Stimulated activated CD8-positive, alpha-beta memory T cell treated with anti-CD3 and anti-CD28 coated beads, Interleukin-15, amount 100 ng/mL, for 1 hour (primary cell): ENCODE measurements at regions not wholly inside any gene's neighbourhood (a gene's known extent, or its start where the extent isn't known, plus 50 kb on each side); places are given as distances from the start of the nearest gene placed in this dataset.
"Not testable (repeated sequence)": the region's sequence is repeated elsewhere in the genome, so short reads cannot be mapped to it uniquely, and the experiment has no call there.

Experiments used
- DNase-seq: peaks from one replicate; pipeline ENCODE4 v3.0.0-alpha.2; 2020; ENCODE audit warnings: low read depth

GRCh38 chr1:143839182-143839581 lies 132.6 kb downstream of the FAM72C start:
- DNase-seq, result not testable (repeated sequence)

DNA sequence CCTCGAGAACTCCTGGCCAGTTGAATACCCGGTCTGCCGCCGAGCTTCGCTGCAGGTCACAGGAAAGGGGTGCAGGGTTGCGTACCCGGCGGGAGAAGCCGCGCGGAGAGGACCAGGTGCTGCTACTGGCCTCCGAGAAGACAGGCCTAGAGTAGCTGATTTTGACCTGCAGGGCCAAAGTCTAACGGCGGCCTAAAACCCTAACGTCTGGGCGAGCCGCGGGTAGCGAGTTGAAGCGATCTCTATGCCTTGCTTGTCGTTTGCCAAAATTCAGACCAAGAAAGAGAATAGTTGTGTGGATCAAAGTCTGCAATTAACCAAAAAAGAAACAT lies 133.2 kb downstream of the FAM72C start:
- not testable (repeated sequence) for DNase-seq

DNA sequence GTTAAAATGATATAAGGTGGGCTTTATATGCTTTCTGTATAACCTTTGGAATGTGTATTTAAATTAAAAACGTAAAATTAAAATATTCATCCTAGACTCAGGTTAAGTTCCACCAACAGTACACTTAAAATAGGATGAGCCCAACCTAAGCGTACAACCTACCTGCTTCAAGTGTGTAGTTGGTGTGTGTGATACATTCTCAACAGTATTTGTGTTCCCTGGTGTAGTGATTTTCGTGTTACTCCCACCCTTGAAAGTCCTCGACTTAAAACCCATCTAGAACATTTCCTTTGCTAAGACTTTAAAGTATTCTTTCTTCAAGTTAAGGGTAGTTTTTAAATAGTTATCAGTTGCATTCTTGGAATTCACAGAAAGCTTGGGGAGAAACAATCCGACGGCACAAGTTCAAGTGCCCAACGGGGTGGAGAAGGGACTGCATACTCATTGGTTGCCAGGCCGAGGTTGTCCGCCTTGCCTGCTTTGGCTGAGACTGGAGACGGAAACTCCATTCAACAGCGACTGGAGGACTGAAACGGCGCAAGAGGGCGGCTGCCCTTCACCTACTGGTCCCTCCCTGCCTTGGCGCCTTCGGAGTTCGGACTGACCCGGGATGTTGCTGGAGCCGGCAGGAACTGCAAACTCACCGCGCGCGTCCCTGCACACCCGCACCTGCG lies 133.7 kb downstream of the FAM72C start:
- DNase-seq, result not testable (repeated sequence)

- DNase-seq, result not testable (repeated sequence)
These were observed 138.4 kb downstream of the FAM72C start for GRCh38 chr1:143833376-143833775.

DNA sequence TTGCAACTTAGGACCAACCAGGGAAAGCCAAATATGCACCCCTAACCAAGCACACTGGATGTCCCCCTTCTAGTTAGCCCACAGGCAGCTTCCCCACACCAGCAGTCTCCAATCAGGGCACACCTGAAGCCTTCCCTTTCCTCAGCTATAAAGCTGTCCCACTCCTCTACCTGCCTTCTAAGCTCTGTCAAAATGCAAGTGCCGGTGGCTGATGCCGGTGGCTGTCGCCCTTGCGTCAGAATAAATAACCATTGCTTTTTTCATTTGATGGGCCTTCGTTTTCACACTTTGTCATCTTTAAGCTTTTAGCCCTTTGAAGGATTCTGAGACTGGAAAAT lies 139.4 kb downstream of the FAM72C start:
- DNase-seq, result not testable (repeated sequence)

GRCh38 chr1:143831479-143832378 lies 140.1 kb downstream of the FAM72C start:
- not testable (repeated sequence) for DNase-seq

GRCh38 chr1:143826162-143826561 lies 145.6 kb downstream of the FAM72C start:
- DNase-seq, result not testable (repeated sequence)

DNA sequence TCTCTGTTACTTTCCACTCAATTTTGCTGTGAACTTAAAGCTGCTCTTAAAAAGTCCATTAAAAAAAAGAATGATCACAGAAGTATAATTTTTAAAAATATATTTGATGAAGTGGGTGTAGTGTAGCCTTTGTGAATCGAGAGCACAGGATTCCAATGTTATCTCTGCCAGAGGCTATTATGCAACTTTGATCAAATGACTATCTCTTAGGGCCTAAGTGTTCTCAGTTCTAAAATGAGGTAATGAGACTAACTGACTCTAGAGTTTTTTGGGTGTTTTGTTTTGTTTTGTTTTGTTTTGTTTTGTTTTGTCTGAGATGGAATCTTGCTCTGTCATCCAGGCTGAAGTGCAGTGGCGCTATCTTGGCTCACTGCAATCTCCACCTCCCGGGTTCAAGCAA lies 147.5 kb downstream of the FAM72C start:
- DNase-seq, result not testable (repeated sequence)

GRCh38 chr1:143820058-143820457 lies 151.7 kb downstream of the FAM72C start:
- not testable (repeated sequence) for DNase-seq

GRCh38 chr1:143816369-143816768 lies 155.4 kb downstream of the FAM72C start:
- not testable (repeated sequence) for DNase-seq

DNA sequence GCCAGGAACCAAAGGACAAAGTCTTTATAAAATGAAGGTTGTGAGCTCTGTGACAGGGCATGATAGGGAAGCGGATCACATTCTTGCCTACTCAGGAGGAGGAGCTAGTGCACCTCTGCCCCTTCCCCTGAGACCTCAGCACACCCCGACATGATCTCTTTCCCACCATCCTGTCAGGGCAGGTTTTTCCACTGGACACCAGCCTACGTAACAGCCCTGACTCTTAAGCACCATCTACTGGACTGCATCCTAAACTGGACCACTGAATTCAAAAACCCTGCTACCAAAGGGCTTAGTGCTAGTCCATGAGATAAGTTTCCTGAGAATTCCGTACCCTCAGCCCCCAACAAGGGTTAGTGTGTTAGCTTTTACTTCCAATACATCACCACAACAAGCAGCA lies 166.4 kb downstream of the FAM72C start:
- not testable (repeated sequence) for DNase-seq

DNA sequence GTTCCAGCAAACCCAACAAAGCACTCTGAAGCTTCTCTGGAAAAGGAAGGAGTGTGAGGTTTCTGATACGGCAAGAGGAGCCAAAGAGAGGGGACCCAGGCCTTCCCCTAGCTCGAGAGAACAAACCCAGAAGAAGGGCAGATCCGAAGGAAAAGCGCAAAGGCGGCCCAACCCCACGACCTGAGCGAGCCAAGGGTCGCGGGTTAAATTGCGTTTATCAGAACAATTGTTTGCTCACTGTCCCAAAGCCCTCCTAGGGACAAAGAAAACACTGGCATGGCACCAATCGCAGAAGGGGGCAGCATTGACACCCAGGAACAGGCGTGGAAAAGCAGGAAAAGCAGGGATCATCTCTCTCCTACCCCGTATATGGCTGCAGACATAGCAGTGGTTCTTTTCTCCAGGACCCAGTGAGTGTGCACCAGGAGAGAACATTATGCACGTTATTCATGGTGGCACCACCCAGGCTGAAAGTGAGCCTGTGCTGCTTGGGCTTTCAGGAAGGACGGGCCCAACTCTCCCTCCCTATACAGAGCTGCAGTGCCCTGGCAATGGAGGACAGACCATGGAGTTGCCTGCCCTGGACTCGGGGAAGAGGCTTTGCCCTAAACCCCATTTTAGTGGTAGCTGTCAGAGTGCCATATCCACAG lies 167.0 kb downstream of the FAM72C start:
- DNase-seq, result not testable (repeated sequence)

DNA sequence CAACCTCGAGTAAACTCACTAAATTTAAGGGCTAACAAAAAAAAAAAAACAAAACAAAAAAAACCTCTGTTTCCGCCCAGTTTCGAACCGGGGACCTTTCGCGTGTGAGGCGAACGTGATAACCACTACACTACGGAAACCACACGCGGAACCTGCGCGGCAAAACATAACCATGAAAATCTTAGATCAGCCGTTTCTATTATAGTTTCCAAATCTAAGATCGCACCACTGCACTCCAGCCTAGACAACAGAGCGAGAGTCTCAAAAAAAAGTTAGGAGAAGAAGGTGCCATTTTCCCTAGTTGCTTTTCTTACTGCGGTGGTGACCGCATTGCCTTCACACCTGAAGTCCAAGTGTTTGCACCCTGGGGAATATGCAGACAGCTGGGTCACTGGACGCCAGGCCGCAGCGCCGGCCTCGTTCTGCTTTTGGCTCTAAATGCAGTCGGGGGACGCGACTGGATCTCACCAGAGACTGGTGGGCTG lies 167.8 kb downstream of the FAM72C start:
- not testable (repeated sequence) for DNase-seq

GRCh38 chr1:143803095-143803494 lies 168.7 kb downstream of the FAM72C start:
- DNase-seq, result not testable (repeated sequence)

DNA sequence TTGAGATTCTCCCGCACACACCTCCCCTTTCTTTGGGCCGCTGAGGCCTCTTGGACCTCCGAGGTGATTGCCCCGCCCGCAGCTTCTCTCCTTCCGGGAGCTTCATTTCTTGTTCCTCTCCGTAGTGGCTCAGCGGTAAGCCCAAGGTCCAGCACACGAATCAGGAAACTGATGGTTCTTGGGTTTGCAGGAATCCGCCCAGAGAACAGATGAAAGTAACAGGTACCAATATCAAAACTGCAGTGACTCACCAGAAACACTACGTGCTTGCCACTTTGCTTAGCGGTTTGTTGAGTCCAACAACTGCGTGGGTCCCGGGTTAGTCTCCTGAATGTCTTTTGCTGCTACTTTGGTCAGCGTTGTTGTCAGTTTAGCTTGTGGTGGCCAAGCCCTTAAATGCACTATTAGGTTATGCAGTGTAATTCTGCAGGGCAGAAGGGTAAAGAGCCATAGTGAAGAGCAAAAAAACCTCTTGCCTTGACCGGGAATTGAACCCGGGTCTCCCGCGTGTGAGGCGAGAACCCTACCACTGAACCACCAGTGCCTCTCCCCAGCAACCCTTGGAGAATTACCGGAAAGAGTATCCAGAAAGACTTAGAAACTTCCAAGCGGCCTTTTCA lies 172.1 kb downstream of the FAM72C start:
- not testable (repeated sequence) for DNase-seq

- not testable (repeated sequence) for DNase-seq
These were observed 175.4 kb downstream of the FAM72C start for GRCh38 chr1:143796369-143796768.

- not testable (repeated sequence) for DNase-seq
These were observed 179.5 kb downstream of the FAM72C start for GRCh38 chr1:143792047-143792937.

DNA sequence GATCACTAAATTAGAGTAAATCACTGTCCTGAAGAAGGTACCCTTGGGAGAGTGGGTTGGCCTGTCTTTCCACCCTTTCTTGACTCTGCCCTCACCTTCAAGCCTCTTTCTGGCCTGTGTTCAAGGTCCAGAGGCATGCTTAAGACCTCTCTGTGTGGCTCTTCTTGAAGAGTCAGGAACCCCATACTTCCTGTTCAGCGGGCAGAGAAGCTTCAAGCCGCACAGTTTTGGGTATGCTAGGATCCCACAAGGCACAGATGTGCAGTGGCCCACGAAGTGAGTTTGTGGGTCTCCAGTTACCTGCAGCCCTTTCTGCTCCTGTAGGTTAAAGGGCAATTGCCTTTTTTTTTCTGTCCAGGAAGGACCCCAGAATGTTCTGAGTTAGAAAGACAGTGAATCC lies 185.4 kb downstream of the FAM72C start:
- DNase-seq, result not testable (repeated sequence)

DNA sequence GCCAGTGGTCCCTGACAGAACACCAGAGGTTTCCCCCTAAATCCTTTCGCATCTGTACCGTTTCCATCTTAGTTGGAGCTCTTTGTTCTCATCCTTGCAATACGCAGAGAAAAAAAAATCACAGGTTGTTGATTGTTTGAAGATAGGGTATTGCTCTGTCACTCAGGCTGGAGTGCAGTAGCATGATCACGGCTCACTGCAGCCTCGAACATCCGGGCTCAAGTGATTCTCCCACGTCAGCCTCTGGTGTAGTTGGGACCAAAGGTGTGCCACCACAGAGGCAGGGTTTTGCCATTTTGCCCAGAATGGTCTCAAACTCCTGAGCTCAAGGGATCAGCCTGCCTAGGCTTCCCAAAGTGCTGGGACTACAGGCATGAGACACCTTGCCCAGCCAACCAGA lies 185.9 kb downstream of the FAM72C start:
- not testable (repeated sequence) for DNase-seq

DNA sequence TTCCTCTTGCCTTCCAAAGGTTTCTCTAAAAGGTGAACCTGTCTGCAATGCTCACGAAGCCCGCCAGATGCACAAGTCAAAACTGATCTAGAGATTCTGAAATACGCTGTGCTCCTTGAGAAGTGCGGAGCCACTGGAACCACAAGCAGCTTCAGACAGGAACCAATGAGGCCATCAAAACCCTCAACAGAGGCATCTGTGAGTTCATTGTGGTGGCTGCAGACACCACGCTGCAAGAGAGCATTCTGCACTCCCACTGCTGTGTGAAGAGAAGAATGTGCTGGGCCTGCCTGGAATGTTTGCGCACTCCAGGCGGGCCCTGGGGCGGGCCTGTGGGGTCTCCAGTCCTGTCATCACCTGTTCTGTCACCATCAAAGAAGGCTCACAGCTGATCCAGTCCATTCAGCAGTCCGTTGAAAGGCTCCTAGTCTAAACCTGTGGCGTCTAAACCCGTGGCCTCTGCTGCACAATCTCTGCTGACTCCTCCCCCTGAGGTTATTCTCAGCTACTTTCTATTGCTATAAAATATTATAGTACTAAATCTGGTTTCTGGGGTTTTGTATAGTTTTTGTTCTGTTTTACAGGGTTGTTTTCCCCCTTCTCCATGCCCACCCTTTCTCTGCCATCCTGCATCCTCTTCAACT lies 187.4 kb downstream of the FAM72C start:
- DNase-seq, result not testable (repeated sequence)

DNA sequence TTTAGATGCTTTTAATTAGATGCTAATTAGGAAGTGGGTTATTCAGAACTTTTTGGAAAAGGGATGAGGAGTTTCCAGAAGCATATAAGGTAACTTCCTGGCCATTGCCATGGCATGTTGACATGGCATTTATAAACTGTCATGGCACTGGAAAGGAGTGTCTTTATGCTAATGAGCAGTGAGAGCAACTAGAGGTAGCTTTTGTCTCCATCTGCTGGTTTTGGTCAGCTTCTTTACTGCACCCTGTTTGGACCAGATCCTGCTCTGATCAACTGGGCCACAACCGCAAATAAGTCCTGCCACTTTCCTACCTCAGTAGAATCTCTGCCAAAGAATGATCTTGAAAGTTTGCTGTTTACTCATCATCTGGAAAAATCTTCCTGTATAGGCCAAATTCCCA lies 193.6 kb downstream of the FAM72C start:
- DNase-seq, result not testable (repeated sequence)
